ENCODE measurements at regions not wholly inside any gene's neighbourhood (a gene's known extent, or its start where the extent isn't known, plus 50 kb on each side); places are given as distances from the start of the nearest gene placed in this dataset.

DNA sequence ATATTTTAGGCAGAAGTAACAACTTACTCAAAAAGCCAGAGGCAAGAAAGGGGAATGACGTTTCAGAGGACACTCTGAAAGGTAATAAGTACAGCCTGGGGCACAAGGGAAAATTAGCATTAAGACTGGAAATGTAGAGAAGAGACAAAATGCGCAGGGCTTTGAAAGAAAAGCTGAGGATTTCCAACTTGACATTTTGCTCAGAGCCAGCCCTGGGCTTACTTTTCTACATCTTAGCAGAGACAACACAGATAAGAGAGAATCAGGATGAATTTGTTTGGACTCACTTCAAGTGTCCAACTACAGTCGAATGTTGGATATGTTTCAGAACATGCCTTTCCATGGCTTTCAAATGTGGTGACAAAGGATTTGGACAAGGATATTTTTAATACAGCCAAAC, 808.9 kb upstream of the LUZP2 start:
- no peak for DNase-seq

DNA sequence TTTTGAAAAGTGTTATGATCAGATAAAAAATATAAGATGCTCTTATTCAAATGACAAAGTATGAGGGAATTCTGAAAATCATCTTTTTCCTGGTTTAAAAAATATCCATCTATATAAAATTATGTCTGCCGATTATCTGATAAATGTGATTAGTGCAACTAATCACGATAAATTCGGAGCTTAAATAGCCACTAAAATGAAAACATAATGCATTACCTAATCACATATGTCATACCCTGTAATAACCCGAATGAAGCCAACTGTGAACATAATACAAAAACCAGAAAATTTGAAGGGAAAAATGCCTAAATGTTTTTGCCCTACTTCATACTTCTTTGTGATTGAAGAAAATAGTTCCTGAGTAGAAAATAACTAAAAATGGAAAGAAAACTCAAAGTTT, 808.4 kb upstream of the LUZP2 start:
- DNase-seq = no peak

GRCh38 chr11:23688835-23689234, 808.0 kb upstream of the LUZP2 start:
- no peak for DNase-seq

DNA sequence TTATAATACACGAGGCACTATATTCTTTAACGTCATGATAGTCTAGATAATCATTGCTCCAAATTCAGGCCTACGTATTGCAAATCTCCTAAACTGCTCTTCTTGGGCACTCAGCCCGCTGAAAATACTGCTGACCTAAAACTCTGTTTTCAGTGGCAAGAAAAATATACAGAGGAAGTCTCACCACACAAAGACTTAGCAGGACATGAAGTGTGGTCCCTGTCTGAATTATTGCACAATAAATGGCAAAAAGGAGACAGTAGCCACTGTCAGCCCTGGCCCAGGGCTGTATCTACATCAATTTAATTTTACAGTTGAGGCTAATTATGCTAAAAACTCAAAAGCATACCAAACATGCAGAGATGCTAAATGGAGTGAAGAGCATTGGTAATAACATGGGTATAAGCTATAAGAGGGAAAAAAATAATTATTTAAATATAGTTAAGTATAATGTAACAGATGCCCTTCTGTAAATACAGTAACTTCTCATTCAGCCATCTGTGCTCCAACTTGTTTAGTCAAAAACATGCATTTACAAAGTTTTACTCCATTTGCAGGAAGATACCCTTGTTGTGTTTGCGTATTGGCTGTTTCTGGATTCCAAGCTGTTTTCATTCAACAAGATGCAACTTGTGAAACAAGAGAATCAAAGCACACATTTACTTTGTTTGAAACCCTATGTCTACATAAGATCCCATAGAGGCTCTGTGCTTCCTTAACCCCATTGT, 800.0 kb upstream of the LUZP2 start:
- DNase-seq = no peak

GRCh38 chr11:23704183-23704582, 792.7 kb upstream of the LUZP2 start:
- no peak for DNase-seq

- no peak for DNase-seq
Measured at GRCh38 chr11:23711981-23712380, 784.9 kb upstream of the LUZP2 start.

- DNase-seq = no peak
Measured at GRCh38 chr11:23719016-23719415, 777.8 kb upstream of the LUZP2 start.

DNA sequence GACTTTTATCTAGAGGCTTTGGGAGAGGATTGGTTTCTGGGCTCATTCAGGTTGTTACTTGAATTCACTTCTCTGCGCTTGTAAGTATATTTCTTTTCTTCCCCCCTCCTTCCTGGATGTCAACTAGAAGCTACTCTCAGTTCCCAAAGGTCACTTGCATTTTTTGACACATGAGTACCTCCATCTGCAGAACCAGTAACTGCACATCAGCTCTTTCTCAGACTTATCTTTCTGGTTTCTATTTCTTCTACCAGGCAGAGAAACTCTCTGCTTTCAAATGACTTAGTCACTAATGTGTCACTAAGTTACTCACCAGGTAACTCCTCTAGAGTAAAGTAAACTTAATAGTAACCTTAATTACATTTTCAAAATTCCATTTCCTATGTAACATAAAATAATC, 773.0 kb upstream of the LUZP2 start:
- no peak for DNase-seq

- no peak for DNase-seq
Measured at GRCh38 chr11:23725752-23726151, 771.1 kb upstream of the LUZP2 start.

GRCh38 chr11:23727387-23727786, 769.5 kb upstream of the LUZP2 start:
- no peak for DNase-seq

GRCh38 chr11:23727794-23728193, 769.1 kb upstream of the LUZP2 start:
- no peak for DNase-seq

DNA sequence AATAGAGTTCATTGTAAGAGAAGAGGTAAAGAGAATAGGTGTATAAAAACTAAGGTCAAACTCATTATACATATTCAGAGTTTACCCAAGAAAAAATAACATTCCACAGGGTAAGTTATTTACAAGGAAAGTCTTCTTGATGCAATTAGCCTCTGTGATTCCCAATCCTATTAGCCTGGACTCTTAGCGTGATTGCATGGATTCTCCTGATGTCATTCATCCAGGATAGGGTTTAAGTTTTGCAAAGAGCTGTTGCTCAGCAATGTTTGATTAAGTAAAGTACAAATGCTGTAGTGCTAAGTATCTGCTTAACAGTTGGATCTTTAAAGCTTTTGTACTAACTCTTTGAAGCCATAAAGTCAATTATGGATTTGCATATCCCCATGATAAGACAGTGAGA, 767.8 kb upstream of the LUZP2 start:
- no peak for DNase-seq

DNA sequence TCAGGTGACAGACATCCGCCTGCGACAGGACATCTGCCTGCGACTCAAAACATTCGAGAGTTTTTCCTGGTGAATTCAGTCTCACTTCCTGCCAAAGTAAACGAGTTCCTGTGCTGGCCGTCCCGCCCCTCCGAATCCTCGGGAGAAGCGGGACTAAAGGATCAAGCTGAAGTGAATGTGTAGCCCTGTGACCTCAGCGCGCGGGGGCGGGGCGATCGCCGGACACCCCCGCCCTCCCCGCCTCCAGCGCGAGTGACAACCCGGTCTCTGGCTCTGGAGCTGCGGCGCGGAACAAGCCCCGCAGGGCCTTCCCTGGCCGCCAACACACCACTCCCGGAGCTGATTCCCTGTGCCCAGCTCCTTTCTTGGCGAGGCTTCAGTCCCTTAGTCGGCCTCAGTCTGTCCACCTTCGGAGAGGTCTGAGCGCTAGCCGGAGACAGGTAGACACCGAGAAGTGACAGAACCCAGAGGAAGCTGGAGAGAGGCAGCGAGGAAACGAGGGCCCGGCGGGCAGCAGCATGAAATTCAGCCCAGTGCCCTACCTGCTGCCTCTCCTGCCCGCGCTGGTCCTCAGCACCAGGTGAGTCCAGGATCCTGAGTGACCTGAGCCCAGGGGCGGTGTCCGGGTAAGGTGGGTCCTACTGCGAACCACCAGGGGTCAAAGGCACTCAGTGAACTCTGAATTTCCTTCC, 766.4 kb upstream of the LUZP2 start:
- no peak for DNase-seq

DNA sequence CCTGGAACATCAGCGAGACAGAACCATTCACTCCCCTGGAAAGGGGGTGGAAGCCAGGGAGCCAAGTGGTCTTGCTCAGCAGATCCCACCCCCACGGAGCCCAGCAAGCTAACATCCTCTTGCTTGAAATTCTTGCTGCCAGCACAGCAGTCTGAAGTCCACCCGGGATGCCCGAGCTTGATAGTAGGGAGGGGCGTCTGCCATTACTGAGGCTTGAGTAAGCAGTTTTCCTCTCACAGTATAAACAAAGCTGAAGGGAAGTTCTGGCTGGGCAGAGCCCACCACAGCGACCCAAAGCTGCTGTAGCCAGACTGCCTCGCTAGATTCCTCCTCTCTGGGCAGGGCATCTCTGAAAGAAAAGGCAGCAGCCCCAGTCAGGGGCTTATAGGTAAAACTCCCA, 764.8 kb upstream of the LUZP2 start:
- DNase-seq = no peak

DNA sequence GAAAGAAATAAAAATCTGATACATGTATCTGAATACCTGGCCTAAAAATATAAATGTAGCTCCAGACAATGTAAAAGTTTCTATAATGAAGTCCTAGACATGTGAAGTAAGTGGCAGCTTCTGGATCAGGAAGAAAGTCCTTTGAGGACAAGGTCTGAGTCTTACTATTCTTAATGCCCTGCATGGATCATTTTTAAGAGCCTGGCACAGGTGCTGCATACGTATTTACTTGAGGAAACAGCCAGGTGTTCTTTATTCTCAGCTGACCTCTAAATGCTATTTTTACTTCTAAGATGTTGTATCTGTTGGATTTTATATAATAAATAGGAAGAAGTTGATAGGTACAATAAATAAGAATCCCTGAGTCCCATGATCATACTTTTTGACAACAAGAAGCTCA, 750.0 kb upstream of the LUZP2 start:
- no peak for DNase-seq

- no peak for DNase-seq
Measured at GRCh38 chr11:23749762-23750430, 747.0 kb upstream of the LUZP2 start.

GRCh38 chr11:23751280-23751679, 745.6 kb upstream of the LUZP2 start:
- no peak for DNase-seq

DNA sequence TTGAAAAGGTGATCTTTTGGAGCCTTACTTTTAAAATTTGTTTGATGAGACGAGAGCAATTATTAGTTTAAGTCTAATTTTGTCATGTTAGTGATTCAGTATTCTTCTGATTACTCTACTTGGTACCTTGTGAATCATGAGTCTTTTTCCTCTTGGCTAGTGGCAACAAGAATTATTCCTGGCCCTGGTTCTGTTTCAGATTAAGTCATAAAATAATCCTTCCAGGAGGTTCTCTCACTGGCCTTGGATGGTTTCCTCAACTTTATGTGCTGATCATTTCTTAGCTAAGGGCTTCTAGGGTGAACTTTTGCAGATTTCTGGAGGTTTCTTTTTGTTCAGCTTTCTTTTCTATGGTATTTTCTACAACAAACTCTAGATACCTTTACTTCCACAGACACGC, 741.8 kb upstream of the LUZP2 start:
- no peak for DNase-seq

DNA sequence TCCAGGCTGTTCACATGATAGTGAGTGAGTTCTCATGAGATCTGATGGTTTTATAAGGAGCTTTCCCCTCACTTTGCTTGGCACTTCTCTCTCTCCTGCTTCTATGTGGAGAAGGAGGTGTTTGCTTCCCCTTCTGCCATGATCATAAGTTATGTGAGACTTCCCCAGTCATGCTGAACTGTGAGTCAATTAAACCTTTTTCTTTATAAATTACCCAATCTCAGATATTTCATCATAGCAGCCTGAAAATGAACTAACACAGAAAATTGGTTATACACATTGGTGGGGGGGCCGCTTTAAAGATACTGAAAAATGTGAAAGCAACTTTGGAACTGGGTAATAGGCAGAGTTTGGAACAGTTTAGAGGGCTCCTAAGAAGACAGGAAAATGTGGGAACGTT, 741.1 kb upstream of the LUZP2 start:
- no peak for DNase-seq

DNA sequence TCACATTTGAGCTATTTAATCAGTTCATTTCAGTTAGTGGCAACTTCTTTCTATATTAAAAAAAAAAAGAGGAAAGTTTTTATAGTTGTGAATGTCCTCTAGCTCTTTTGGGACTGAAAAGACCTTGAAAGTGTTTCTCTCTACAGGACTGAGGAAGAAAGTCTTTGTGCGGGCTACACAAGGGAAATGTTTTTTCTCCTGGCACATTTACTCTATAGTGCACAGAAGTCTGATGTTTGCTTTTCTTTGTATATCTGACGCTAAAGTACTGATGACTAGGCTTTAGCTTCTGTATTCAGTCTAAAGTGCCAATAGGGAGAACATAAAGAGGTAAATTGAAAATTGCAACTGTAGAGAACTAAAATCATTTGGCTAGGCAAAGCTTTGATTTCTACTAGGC, 737.4 kb upstream of the LUZP2 start:
- no peak for DNase-seq

DNA sequence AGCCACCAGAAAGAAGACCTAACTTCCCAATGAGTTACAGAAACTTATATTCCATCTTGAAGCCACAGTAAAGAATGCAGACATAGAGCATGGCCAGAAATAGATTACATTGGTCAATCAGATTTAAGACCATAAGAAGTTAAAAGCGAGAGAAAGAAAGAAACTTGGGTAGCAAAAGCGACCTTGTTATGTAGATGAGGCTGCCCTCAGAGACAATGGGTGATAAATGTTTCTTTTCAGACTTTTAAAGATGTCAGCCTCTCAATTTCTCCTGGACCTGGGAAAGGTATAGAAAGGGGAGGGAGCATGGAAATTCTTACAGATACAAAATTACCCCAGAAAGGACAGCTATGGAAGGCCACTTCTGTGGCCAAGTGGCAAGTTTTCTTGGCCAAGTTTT, 732.6 kb upstream of the LUZP2 start:
- no peak for DNase-seq

GRCh38 chr11:23765682-23766252, 731.1 kb upstream of the LUZP2 start:
- DNase-seq = no peak

DNA sequence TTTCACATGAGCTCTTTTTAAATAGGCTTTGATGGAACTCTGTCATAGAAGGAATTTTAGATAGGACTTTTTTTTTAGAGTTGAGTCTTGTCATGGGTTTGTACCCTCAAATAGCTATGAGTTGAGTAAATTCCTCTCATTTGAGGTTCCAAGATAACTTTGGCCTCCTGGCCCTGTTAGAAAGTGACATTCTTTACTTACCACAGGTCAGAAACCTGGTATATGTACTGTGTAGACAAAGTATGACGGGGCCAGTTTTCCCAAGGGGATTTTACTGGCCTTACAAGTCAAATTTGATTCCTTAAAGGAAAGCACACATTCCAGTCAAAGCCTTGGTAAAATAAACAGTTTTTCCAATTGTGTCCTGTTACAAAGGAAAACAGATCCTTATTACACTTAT, 729.3 kb upstream of the LUZP2 start:
- no peak for DNase-seq

DNA sequence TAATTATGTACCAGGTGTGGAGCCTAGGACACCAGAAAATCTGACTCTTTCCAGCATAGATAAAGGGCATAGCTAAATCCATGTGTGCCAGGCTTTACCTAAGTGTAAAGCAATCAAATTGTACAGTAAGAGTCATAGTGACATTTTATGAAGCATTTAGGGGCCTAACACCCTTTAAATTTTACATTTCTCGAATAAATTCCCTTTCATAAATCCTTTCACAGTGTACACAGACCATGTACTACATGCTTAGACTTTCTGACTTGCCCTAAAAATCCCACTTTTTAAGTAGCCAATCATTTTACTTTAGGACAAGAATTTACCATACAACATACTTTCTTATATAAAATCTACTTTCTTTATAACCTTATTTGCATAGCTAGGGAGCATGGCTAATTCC, 727.6 kb upstream of the LUZP2 start:
- no peak for DNase-seq

All from NCI-H446 treated with DMSO at 0.1 percent for 48 hours (cell line).